ENCODE measurements at regions not wholly inside any gene's neighbourhood (a gene's known extent, or its start where the extent isn't known, plus 50 kb on each side); places are given as distances from the start of the nearest gene placed in this dataset.
"Not testable (repeated sequence)": the region's sequence is repeated elsewhere in the genome, so short reads cannot be mapped to it uniquely, and the experiment has no call there.

DNA sequence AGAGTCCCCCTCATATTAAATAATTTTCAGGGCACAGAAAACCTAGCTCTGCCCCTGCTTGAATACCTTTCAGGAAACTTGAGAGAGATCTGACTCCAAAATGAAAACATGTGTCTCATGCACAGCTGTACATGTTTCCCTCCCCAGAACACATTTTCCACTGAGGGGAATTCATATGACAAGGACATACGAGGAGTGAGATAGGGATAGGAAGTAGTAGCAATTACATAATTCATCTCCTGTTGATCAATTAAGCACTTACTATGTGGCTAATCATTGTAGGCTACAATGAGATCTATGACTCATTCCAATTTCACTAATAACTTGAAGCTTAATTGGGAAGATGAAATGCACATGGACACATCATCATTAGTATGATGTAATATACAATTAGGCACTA, 302.1 kb downstream of the PCDH11X start:
- dilution Hi-C loops (cut with MboI; ENCODE audit: extremely low pct_ligation_motif_present, low sequenced_read_pairs); H3K4me1 ChIP-seq (ENCODE audit: control insufficient read depth, extremely low read depth, insufficient read depth, low read length); H3K4me2 ChIP-seq (ENCODE audit: insufficient read depth, low read length); H3K79me2 ChIP-seq (ENCODE audit: control insufficient read depth, insufficient read depth, low read length); H3K4me3 ChIP-seq (replicated peaks in 1 of 3; ENCODE audit: insufficient read depth in 1 of 3, low read depth in 1 of 3, low read length in 3 of 3); H4K20me1 ChIP-seq (replicated peaks; ENCODE audit: control insufficient read depth, extremely low read depth, insufficient read depth, low read length); FAIRE-seq; BruUV-seq (replicated peaks); H3K9ac ChIP-seq (replicated peaks; ENCODE audit: extremely low read depth, insufficient read depth, low read length); H3K9me3 ChIP-seq (replicated peaks; ENCODE audit: control insufficient read depth, insufficient read depth, low read length); DNase-seq (ENCODE audit: low read depth, low spot score); intact Hi-C loops (cut with micrococcal nuclease); POLR2A ChIA-PET; CTCF ChIA-PET; H3K27me3 ChIP-seq (ENCODE audit: control insufficient read depth in 2 of 2, insufficient read depth in 2 of 2, low read length in 2 of 2); H3K27ac ChIP-seq (ENCODE audit: insufficient read depth, low read depth, low read length); H2AFZ ChIP-seq (ENCODE audit: low read depth, low read length); H3K9me1 ChIP-seq (replicated peaks; ENCODE audit: control insufficient read depth, extremely low read depth, insufficient read depth, low read length); H3K36me3 ChIP-seq (ENCODE audit: control insufficient read depth in 2 of 2, extremely low read depth in 1 of 2, insufficient read depth in 2 of 2, low read length in 2 of 2): not testable (repeated sequence)

DNA sequence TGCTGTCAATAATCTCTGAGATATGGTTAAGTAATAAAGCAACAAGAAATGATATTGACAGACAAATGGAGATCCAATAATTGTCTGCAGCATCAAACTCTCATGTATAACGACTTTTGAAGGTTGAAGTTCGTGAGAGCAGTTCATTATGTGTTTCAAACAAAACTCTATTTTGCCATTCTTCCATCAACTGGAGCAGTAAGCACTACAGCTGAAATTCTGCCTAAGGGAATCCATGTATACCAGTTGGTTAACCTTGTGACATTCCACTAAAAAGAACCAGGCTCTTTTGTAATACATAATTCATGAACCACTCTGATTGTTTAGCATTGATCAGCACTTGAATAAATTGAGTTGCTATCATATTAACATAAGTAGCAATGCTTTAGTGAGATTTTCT, 311.6 kb downstream of the PCDH11X start:
- H3K4me1 ChIP-seq (ENCODE audit: control insufficient read depth, extremely low read depth, insufficient read depth, low read length); BruUV-seq (replicated peaks); H2AFZ ChIP-seq (ENCODE audit: low read depth, low read length); CTCF ChIA-PET; H3K4me3 ChIP-seq (replicated peaks in 1 of 3; ENCODE audit: insufficient read depth in 1 of 3, low read depth in 1 of 3, low read length in 3 of 3); H3K79me2 ChIP-seq (ENCODE audit: control insufficient read depth, insufficient read depth, low read length); H3K4me2 ChIP-seq (ENCODE audit: insufficient read depth, low read length); H3K9me1 ChIP-seq (replicated peaks; ENCODE audit: control insufficient read depth, extremely low read depth, insufficient read depth, low read length); H3K36me3 ChIP-seq (ENCODE audit: control insufficient read depth in 2 of 2, extremely low read depth in 1 of 2, insufficient read depth in 2 of 2, low read length in 2 of 2); intact Hi-C loops (cut with micrococcal nuclease); H4K20me1 ChIP-seq (replicated peaks; ENCODE audit: control insufficient read depth, extremely low read depth, insufficient read depth, low read length); H3K27me3 ChIP-seq (ENCODE audit: control insufficient read depth in 2 of 2, insufficient read depth in 2 of 2, low read length in 2 of 2); dilution Hi-C loops (cut with MboI; ENCODE audit: extremely low pct_ligation_motif_present, low sequenced_read_pairs); DNase-seq (ENCODE audit: low read depth, low spot score); FAIRE-seq; H3K9me3 ChIP-seq (replicated peaks; ENCODE audit: control insufficient read depth, insufficient read depth, low read length); POLR2A ChIA-PET; H3K9ac ChIP-seq (replicated peaks; ENCODE audit: extremely low read depth, insufficient read depth, low read length); H3K27ac ChIP-seq (ENCODE audit: insufficient read depth, low read depth, low read length): not testable (repeated sequence)

GRCh38 chrX:92098136-92098535, 319.0 kb downstream of the PCDH11X start:
- POLR2A ChIA-PET: not testable (repeated sequence)

DNA sequence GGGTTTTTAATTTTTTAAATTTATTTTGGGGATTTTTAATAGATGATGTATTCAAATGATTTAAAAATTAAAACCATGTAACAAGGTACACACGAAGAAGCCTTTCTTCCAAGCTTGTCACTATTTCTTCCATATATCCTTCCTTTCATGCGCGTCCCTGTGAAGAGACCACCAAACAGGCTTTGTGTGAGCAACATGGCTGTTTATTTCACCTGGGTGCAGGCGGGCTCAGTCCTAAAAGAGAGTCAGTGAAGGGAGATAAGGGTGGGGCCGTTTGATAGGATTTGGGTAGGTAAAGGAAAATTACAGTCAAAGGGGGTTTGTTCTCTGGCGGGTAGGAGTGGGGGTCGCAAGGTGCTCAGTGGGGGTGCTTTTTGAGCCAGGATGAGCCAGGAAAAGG, 320.9 kb downstream of the PCDH11X start:
- H3K4me1 ChIP-seq (ENCODE audit: control insufficient read depth, extremely low read depth, insufficient read depth, low read length); CTCF ChIA-PET; H3K27me3 ChIP-seq (ENCODE audit: control insufficient read depth in 2 of 2, insufficient read depth in 2 of 2, low read length in 2 of 2); DNase-seq (ENCODE audit: low read depth, low spot score); H3K4me3 ChIP-seq (replicated peaks in 1 of 3; ENCODE audit: insufficient read depth in 1 of 3, low read depth in 1 of 3, low read length in 3 of 3); POLR2A ChIA-PET; H3K36me3 ChIP-seq (ENCODE audit: control insufficient read depth in 2 of 2, extremely low read depth in 1 of 2, insufficient read depth in 2 of 2, low read length in 2 of 2); dilution Hi-C loops (cut with MboI; ENCODE audit: extremely low pct_ligation_motif_present, low sequenced_read_pairs); BruUV-seq (replicated peaks); H3K9me1 ChIP-seq (replicated peaks; ENCODE audit: control insufficient read depth, extremely low read depth, insufficient read depth, low read length); intact Hi-C loops (cut with micrococcal nuclease); H3K4me2 ChIP-seq (ENCODE audit: insufficient read depth, low read length); H3K9ac ChIP-seq (replicated peaks; ENCODE audit: extremely low read depth, insufficient read depth, low read length); H3K27ac ChIP-seq (ENCODE audit: insufficient read depth, low read depth, low read length); H3K79me2 ChIP-seq (ENCODE audit: control insufficient read depth, insufficient read depth, low read length); H4K20me1 ChIP-seq (replicated peaks; ENCODE audit: control insufficient read depth, extremely low read depth, insufficient read depth, low read length); H2AFZ ChIP-seq (ENCODE audit: low read depth, low read length); H3K9me3 ChIP-seq (replicated peaks; ENCODE audit: control insufficient read depth, insufficient read depth, low read length); FAIRE-seq: not testable (repeated sequence)

More at GRCh38 chrX:92098136-92098535, 319.0 kb downstream of the PCDH11X start:
- H3K4me1 ChIP-seq (ENCODE audit: control insufficient read depth, extremely low read depth, insufficient read depth, low read length); H3K9me1 ChIP-seq (replicated peaks; ENCODE audit: control insufficient read depth, extremely low read depth, insufficient read depth, low read length); H3K4me3 ChIP-seq (replicated peaks in 1 of 3; ENCODE audit: insufficient read depth in 1 of 3, low read depth in 1 of 3, low read length in 3 of 3); H2AFZ ChIP-seq (ENCODE audit: low read depth, low read length); H4K20me1 ChIP-seq (replicated peaks; ENCODE audit: control insufficient read depth, extremely low read depth, insufficient read depth, low read length); CTCF ChIA-PET; H3K27ac ChIP-seq (ENCODE audit: insufficient read depth, low read depth, low read length); BruUV-seq (replicated peaks); H3K27me3 ChIP-seq (ENCODE audit: control insufficient read depth in 2 of 2, insufficient read depth in 2 of 2, low read length in 2 of 2); H3K9me3 ChIP-seq (replicated peaks; ENCODE audit: control insufficient read depth, insufficient read depth, low read length); H3K79me2 ChIP-seq (ENCODE audit: control insufficient read depth, insufficient read depth, low read length); FAIRE-seq; intact Hi-C loops (cut with micrococcal nuclease); H3K36me3 ChIP-seq (ENCODE audit: control insufficient read depth in 2 of 2, extremely low read depth in 1 of 2, insufficient read depth in 2 of 2, low read length in 2 of 2); DNase-seq (ENCODE audit: low read depth, low spot score); H3K9ac ChIP-seq (replicated peaks; ENCODE audit: extremely low read depth, insufficient read depth, low read length); H3K4me2 ChIP-seq (ENCODE audit: insufficient read depth, low read length); dilution Hi-C loops (cut with MboI; ENCODE audit: extremely low pct_ligation_motif_present, low sequenced_read_pairs): not testable (repeated sequence)

Measured in endothelial cell of umbilical vein (primary cell).